SK-N-SH treated with all-trans-retinoic acid at 6 μM for 48 hours (cell line): ENCODE measurements at regions not wholly inside any gene's neighbourhood (a gene's known extent, or its start where the extent isn't known, plus 50 kb on each side); places are given as distances from the start of the nearest gene placed in this dataset.

Experiments used
- PATZ1 ChIP-seq: fragments of 250-450 bp; sonication (Bioruptor Pico); IDR thresholded peaks from 2 replicates; pipeline ENCODE4 v1.8.0; 2020; ENCODE audit warnings: mild to moderate bottlenecking, moderate library complexity, borderline replicate concordance
- TCF4 ChIP-seq: fragments of 250-450 bp; sonication (Bioruptor Pico); IDR thresholded peaks from 2 replicates; pipeline ENCODE4 v1.8.0; 2021; ENCODE audit warnings: mild to moderate bottlenecking, moderate library complexity, borderline replicate concordance

- no peak for TF ChIP-seq TCF4 (CRISPR knock-in tag)
- no peak for TF ChIP-seq PATZ1 (CRISPR knock-in tag)
Measured at GRCh38 chrX:2159393-2159792, 341.4 kb downstream of the DHRSX start.
